22Rv1 (cell line): ENCODE measurements at regions not wholly inside any gene's neighbourhood (a gene's known extent, or its start where the extent isn't known, plus 50 kb on each side); places are given as distances from the start of the nearest gene placed in this dataset.
A peak's percentile ranks its signal among the peaks of the same experiment; 100 is the strongest.

ENCODE experiments used
- H3K27ac ChIP-seq: fragments of 450-650 bp; 2 replicates; pipeline ENCODE4 v1.5.1; 2017
- ZFX ChIP-seq: fragments of 450-650 bp; IDR thresholded peaks from 2 replicates; pipeline ENCODE4 v1.6.1; 2017; ENCODE audit warnings: antibody characterized with exemption, borderline replicate concordance
- TF ChIP-seq, protein P1 (sequence below): fragments of 450-650 bp; IDR thresholded peaks from 2 replicates; pipeline ENCODE4 v1.5.1; 2017; ENCODE audit warnings: mild to moderate bottlenecking

DNA sequence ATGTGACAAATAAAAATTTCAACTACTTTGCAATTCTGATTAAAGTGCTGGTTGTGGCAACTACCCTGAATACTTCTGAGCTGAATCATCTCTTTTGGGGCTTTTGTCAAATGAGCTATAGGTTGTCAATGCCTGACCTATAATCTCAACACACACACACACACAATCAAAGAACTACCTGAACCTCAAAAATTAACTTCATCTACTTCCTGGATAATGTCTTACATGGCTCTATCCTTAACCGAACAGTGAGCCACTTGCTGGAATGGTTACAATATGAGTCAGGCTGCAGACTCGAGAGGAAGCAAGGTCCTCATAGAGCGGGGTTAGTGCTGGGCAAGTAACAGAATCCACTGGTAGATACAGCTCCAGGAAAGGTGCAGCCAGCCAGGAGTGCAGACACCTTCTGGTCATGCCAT, 70.6 kb upstream of the DST start:
- no peak overlapping the region for H3K27ac ChIP-seq
- TF ChIP-seq ZFX, result no peak
- TF ChIP-seq, protein P1, sequence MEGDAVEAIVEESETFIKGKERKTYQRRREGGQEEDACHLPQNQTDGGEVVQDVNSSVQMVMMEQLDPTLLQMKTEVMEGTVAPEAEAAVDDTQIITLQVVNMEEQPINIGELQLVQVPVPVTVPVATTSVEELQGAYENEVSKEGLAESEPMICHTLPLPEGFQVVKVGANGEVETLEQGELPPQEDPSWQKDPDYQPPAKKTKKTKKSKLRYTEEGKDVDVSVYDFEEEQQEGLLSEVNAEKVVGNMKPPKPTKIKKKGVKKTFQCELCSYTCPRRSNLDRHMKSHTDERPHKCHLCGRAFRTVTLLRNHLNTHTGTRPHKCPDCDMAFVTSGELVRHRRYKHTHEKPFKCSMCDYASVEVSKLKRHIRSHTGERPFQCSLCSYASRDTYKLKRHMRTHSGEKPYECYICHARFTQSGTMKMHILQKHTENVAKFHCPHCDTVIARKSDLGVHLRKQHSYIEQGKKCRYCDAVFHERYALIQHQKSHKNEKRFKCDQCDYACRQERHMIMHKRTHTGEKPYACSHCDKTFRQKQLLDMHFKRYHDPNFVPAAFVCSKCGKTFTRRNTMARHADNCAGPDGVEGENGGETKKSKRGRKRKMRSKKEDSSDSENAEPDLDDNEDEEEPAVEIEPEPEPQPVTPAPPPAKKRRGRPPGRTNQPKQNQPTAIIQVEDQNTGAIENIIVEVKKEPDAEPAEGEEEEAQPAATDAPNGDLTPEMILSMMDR, result no peak

DNA sequence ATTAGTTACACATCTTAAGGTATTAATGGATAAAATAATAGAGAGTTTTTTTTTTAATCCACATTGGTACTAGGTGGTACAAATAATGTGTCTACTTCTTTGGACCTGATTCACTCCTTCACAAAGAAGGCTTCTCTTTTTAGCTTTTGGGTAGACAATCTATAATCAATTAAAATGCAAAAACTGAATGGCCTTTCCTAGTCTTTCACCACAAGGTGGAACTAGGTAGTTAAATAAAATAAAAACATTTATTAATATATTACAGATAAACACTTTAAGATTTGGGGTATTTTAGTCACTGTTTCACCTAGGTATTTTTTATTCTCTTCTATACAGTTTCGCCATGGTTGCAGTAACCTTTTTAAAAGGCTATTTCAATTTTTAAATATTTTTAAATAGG, 68.3 kb upstream of the DST start:
- no peak for TF ChIP-seq ZFX
- TF ChIP-seq, protein P1, result no peak
- no peak overlapping the region for H3K27ac ChIP-seq

- TF ChIP-seq ZFX, result no peak
- TF ChIP-seq, protein P1, result no peak
Observed at GRCh38 chr6:56709650-56710049, 67.0 kb upstream of the DST start.

GRCh38 chr6:56708810-56709597, 66.3 kb upstream of the DST start:
- no peak overlapping the region for H3K27ac ChIP-seq
- TF ChIP-seq, protein P1, result peak; percentile 75
- no peak for TF ChIP-seq ZFX

More at GRCh38 chr6:56709650-56710049, 67.0 kb upstream of the DST start:
- H3K27ac ChIP-seq, result no peak overlapping the region

- TF ChIP-seq ZFX, result no peak
- TF ChIP-seq, protein P1, result no peak
- no peak overlapping the region for H3K27ac ChIP-seq
Observed at GRCh38 chr6:56706981-56707726, 64.5 kb upstream of the DST start.

GRCh38 chr6:56699066-56699654, 56.5 kb upstream of the DST start:
- no peak overlapping the region for H3K27ac ChIP-seq
- TF ChIP-seq, protein P1, result peak; percentile 74
- TF ChIP-seq ZFX, result no peak

- TF ChIP-seq ZFX, result no peak
- TF ChIP-seq, protein P1, result no peak
- no peak overlapping the region for H3K27ac ChIP-seq
Observed at GRCh38 chr6:56695702-56696101, 53.0 kb upstream of the DST start.
